ENCODE measurements at regions not wholly inside any gene's neighbourhood (a gene's known extent, or its start where the extent isn't known, plus 50 kb on each side); places are given as distances from the start of the nearest gene placed in this dataset.

- Histone ChIP-seq H3K4me2 (ENCODE audit: low read length) (no peak overlapping the region), H3K9me3 (ENCODE audit: low read length) (no peaks in the 10 kb centered on the region), H3K9ac (ENCODE audit: low read length) (no peak overlapping the region), H3F3A (ENCODE audit: insufficient read depth, low read length, poor library complexity, severe bottlenecking) (no peaks in the 10 kb centered on the region), H3K79me2 (replicated peaks; ENCODE audit: insufficient read depth, low read length) (no peaks in the 10 kb centered on the region), H3K9me2 (ENCODE audit: insufficient read depth, low read length) (no peaks in the 10 kb centered on the region), H4K20me1 (ENCODE audit: insufficient read depth) (no peaks in the 10 kb centered on the region), H3K36me3 (ENCODE audit: insufficient read depth, low read length) (no peaks in the 10 kb centered on the region), H2AFZ (ENCODE audit: low read depth, low read length) (no peak overlapping the region), H3K27ac (ENCODE audit: low read length) (no peak overlapping the region), H3K27me3 (ENCODE audit: insufficient read depth, low read depth, low read length) (no peaks in the 10 kb centered on the region), H3K4me3 (ENCODE audit: low read length) (no peak overlapping the region)
- TF ChIP-seq RAD21 (conservative IDR thresholded peaks at IDR 0.05) (no peak), REST (IDR thresholded peaks at IDR 0.05; ENCODE audit: borderline replicate concordance) (no peak), EP300 (conservative IDR thresholded peaks at IDR 0.05; ENCODE audit: poor library complexity, severe bottlenecking) (no peak), POLR2AphosphoS5 (IDR thresholded peaks at IDR 0.05) (no peak), SMC3 (conservative IDR thresholded peaks at IDR 0.05; ENCODE audit: poor library complexity) (no peak), MXI1 (conservative IDR thresholded peaks at IDR 0.05; ENCODE audit: poor library complexity, severe bottlenecking) (no peak), TAF1 (IDR thresholded peaks at IDR 0.05; ENCODE audit: low read depth) (no peak), EZH2 (IDR thresholded peaks at IDR 0.05; ENCODE audit: borderline replicate concordance, insufficient read depth, low read length, poor library complexity, severe bottlenecking) (no peak), CTCF (IDR thresholded peaks at IDR 0.05; ENCODE audit: poor library complexity, severe bottlenecking) (no peak)
These were observed 188.8 kb downstream of the KLF12 start for GRCh38 chr13:73945382-73945781.

- no peaks in the 10 kb centered on the region for H3F3A ChIP-seq (ENCODE audit: insufficient read depth, low read length, poor library complexity, severe bottlenecking)
- no peaks in the 10 kb centered on the region for H4K20me1 ChIP-seq (ENCODE audit: insufficient read depth)
- H3K4me2 ChIP-seq (ENCODE audit: low read length), result no peak overlapping the region
- H3K9me2 ChIP-seq (ENCODE audit: insufficient read depth, low read length), result no peaks in the 10 kb centered on the region
- H3K27ac ChIP-seq (ENCODE audit: low read length), result no peak overlapping the region
- peaks cover 3% of the 10 kb centered on the region for H3K79me2 ChIP-seq (replicated peaks; ENCODE audit: insufficient read depth, low read length)
- H3K9me3 ChIP-seq (ENCODE audit: low read length), result no peaks in the 10 kb centered on the region
- no peak overlapping the region for H2AFZ ChIP-seq (ENCODE audit: low read depth, low read length)
- no peak overlapping the region for H3K4me3 ChIP-seq (ENCODE audit: low read length)
- H3K27me3 ChIP-seq (ENCODE audit: insufficient read depth, low read depth, low read length), result no peaks in the 10 kb centered on the region
- H3K9ac ChIP-seq (ENCODE audit: low read length), result no peak overlapping the region
- TF ChIP-seq TAF1 (IDR thresholded peaks at IDR 0.05; ENCODE audit: low read depth) (no peak), CTCF (IDR thresholded peaks at IDR 0.05; ENCODE audit: poor library complexity, severe bottlenecking) (no peak), SMC3 (conservative IDR thresholded peaks at IDR 0.05; ENCODE audit: poor library complexity) (no peak), MXI1 (conservative IDR thresholded peaks at IDR 0.05; ENCODE audit: poor library complexity, severe bottlenecking) (no peak), RAD21 (conservative IDR thresholded peaks at IDR 0.05) (no peak), EZH2 (IDR thresholded peaks at IDR 0.05; ENCODE audit: borderline replicate concordance, insufficient read depth, low read length, poor library complexity, severe bottlenecking) (no peak)
- no peaks in the 10 kb centered on the region for H3K36me3 ChIP-seq (ENCODE audit: insufficient read depth, low read length)
These were observed 190.3 kb downstream of the KLF12 start for GRCh38 chr13:73943965-73944233.

All from neural cell (in vitro differentiated cells).